ENCODE measurements at regions not wholly inside any gene's neighbourhood (a gene's known extent, or its start where the extent isn't known, plus 50 kb on each side); places are given as distances from the start of the nearest gene placed in this dataset.
"Not testable (repeated sequence)": the region's sequence is repeated elsewhere in the genome, so short reads cannot be mapped to it uniquely, and the experiment has no call there.

DNA sequence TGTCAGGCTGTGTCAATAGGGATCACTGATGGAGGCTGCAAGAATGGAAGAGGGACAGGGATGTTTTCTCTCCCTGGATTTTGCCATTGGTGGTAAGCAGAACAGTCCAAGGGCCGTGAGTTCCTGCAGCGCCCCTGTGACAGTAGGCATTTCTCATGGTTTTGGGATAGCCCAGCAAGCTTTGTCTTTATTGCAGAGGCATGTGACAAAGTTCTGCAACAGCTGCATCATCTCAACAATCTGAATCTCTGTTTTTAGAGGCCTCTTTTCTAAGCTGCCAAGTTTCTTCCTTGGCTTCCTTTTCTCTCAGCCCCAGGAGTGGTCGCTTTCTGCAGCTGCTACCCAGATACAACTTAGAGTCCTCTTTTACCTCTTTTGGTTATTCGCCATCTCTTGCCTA is 95.7 kb upstream of the TSHZ3 start:
- DNase-seq (ENCODE audit: extremely low read depth in 1 of 2, low read depth in 1 of 2), result no peak

DNA sequence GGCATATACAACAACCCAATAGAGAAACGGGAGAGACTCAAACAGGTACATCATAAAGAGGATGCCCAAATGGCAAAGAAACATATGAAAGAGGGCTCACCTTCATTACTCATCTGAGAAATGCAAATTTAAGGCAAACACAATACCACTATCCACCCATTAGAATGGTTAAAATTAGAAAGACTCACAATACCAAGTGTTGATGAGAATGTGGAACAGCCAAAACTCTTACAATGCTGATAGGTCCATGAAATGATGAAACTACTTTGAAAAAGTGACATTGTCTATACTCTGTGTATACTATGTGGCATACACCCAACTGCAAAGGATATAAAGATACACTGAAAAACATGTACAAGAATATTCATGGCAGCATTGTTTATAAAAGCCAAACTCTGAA is 96.2 kb upstream of the TSHZ3 start:
- DNase-seq (ENCODE audit: extremely low read depth in 1 of 2, low read depth in 1 of 2), result no peak

DNA sequence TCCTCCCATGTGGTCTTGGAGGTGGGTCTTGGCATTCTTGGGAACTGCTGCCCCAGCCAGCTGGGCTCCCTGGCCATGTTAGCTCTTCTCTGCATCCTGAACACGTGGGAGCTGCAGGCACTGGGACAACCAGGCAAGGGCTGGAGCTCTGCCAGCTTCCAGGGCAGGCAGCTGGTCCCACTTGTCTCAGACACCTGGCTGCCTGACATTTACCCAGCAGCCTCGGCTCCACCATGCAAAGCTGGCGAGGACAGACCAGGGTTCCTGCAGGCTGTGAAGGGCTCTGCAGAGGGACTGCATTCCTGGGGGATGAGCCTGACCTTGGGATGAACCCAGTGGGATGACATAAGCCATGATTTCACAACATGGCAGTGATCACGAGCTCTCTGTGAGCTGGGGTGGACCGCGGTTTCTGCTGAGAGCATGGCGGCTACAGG is 99.0 kb upstream of the TSHZ3 start:
- DNase-seq (ENCODE audit: extremely low read depth in 1 of 2, low read depth in 1 of 2), result no peak

DNA sequence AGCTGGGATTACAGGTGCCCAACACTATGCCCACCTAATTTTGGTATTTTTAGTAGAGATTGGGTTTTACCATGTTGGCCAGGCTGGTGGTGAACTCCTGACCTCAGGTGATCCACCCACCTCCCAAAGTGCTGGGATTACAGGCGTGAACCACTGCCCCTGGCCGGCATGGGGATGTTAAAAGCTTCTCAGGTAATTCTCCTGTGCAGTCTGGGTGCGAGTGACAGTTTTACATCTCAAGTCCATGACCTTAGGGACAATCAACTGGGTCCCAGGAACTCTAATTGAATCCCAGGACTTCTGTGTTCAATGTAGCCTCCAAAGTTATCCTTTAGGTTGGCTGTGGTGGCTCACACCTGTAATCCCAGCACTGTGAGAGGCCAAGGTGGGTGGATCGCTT is 100.1 kb upstream of the TSHZ3 start:
- no peak for DNase-seq (ENCODE audit: extremely low read depth in 1 of 2, low read depth in 1 of 2)

DNA sequence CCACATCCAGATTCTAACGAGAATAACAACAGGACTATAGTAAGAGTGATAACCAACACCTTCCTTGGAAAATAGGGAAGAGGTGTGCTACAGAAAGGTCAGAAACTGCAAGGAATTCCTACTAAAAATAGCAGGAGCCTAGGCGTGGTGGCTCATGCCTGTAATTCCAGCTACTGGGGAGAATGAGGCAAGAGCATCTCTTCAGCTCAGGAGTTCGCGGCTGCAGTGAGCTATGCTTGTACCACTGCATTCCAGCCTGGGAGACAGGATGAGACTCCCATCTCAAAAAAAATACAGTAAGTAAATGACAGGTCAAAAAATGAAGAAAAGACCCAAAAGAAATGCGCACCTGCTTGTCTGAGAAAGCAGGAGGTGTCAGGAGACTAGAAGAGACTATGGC is 101.5 kb upstream of the TSHZ3 start:
- no peak for DNase-seq (ENCODE audit: extremely low read depth in 1 of 2, low read depth in 1 of 2)

DNA sequence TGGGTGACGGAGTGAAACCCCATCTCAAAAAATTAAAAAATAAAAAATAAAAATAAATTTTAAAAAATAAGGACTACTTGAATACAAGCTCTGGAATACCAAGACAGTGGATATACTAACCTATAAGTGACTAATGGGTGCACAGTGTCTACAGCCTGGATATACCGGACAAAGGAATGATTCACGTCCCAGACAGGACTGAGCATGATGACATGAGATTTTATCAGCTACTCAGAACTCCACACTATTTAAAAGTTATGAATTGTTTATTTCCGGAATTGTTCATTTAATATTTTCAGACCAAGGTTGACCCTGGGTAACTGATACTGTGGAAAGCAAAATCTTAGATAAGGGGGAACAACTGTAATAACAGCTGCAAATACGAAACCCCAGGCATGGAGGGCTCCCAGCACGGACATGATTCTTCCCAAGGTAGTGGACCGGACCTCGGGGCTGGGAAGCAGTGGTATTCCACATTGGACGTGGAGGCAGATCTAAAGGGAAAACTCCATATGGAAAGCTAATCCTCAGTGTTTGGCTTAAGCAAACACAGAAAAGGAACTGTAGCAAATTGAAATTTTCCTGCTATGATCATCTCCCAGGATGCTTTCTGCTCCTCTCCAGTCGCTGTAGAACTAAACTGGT is 102.6 kb upstream of the TSHZ3 start:
- DNase-seq (ENCODE audit: extremely low read depth in 1 of 2, low read depth in 1 of 2), result no peak

DNA sequence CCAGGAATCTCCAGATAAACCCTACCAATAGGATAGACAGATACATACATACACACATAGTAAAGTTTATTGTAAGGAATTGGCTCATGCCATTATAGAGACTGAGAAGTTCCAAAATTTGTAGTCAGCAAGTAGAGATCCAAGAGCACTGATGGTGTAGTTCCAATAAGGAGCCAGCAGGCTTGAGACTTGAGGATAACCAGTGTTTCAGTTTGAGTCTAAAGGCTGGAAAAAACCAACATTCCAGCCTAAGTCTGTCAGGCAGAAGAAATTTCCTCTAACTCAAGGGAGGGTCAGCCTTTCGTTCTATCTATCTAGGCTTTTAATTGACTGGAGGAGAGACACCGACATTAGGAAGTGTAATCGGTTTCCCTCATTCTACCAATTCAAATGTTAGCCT is 110.2 kb upstream of the TSHZ3 start:
- no peak for DNase-seq (ENCODE audit: extremely low read depth in 1 of 2, low read depth in 1 of 2)

DNA sequence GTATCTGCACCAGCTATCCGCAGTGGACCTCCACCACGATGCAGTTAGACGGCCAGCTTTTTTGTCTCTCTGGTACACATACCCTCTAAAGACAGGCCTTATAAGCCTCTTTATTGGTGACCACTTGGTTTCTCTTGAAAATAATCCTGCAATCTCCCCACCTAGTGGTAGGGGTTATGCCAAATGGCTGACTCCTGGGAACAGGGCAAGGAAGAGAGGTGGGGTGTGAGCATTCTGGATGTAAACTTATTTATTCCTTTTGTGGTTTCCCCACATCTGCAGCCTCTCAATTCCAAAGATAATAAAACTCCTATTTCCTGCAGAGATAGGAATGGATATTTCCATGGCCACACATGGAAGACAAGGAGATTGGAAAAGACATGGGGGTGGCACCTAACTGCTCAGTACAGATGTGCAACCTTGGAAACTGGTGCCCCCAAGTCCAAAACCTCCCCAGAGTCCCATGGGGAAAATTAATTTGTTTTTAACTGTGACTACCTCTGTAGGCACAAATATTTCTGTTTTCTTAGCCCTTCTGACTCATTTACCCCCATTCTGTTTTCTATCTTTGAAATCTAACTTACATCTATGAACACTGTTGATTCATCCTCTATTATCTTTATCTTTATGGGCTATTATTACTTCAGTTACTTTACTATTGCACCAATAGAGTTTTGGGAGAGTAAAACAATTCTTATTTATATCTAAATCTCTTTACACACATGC is 112.7 kb upstream of the TSHZ3 start:
- no peak for DNase-seq (ENCODE audit: extremely low read depth in 1 of 2, low read depth in 1 of 2)

DNA sequence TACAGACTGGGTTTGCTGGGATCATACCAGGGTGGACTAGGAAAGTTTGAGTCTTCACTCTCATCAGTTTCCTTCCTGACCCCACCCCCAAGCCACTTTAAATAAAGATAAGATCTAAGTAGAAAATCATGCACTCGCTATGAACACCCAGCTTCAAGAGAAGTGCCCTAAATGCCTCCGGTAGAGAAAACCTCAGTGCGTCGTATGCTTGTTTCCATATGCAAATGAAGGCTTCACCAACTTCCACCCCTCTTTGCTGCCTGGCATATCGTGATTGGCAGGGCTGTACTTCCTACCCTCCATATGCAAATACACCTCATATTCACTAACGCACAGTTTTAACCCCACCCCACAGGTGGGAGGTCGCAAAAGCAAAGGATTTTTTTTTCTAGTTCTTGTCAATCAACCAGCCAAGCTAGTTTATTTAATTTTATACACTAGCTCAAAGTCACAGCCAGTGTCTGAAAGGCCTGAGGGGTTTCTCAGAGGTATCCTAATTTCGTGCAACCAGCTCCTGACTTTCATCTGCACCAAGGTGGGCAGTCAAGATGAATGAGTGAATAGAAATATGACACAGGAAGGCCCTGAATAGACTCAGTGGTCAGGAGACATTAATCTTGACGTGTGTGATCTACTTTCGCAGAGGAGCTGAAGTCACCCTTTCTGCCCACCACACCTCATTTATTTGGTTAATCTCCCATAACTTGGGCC is 121.1 kb upstream of the TSHZ3 start:
- no peak for DNase-seq (ENCODE audit: extremely low read depth in 1 of 2, low read depth in 1 of 2)

DNA sequence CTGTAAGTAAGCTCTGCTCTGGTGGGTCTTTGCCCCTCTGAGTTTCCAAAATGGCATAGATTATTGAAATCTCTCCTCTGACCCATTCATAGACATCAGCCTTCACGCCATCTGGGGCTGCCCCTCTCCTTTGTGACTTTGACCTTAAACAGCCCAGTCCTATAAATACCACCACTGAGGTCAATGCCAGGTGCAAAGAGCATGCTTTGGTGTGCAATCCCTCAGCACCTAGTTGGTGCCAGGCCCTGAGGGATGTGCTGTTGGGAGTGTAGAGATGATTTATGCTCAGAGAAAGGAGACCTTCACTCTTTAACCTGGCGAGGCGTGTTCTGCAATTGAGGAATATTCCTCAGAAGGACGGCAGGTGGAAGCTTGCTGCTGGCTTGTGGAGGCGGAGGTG is 121.7 kb upstream of the TSHZ3 start:
- no peak for DNase-seq (ENCODE audit: extremely low read depth in 1 of 2, low read depth in 1 of 2)

DNA sequence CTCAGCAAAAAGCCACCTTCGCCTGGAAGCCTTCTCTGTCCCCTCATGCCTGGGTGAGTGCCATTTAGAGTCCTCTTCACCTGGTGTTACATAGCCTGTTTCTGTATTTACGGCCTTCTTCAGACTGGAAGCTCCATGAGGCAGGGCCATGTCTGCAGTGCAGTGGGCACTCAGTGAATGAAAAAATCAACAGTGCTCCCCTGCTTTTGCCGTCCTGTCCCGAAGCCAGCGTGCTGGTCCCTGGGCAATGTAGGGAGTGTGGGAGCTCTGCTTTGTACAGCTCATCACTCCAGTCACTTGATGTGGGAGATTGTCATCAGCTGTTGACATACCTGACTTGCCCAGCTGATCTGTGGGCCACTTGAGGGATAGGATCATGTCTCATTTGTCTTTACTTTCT is 129.0 kb upstream of the TSHZ3 start:
- DNase-seq (ENCODE audit: extremely low read depth in 1 of 2, low read depth in 1 of 2), result no peak

DNA sequence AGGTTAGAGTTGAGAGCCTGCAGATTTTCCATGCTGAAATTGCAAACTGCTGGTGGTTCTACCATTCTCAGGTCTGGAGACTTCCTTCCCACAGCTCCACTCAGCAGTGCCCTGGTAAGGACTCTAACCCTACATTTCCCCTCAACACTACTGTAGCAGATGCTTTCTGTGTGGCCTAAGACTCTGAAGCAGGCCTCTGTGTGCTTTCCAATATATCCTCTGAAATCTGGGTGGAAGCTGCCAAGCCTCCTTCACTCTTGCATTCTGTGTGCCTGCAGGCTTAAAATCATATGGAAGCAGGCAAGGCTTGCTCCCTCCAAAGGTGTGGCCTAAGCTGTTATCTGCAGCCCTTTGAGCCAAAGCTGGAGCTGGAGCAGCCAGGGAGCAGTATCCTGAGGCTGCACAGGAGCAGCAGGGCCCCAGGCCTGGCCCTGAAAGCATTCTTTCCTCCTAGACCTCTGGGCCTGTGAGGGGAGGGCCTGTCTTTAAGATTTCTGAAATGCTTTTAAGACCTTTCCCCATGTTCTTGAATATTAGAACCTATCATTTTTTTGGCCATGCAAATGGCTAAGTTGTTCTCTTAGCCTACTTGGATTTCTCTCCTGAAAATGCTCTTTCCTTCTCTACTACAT is 134.1 kb upstream of the TSHZ3 start:
- no peak for DNase-seq (ENCODE audit: extremely low read depth in 1 of 2, low read depth in 1 of 2)

DNA sequence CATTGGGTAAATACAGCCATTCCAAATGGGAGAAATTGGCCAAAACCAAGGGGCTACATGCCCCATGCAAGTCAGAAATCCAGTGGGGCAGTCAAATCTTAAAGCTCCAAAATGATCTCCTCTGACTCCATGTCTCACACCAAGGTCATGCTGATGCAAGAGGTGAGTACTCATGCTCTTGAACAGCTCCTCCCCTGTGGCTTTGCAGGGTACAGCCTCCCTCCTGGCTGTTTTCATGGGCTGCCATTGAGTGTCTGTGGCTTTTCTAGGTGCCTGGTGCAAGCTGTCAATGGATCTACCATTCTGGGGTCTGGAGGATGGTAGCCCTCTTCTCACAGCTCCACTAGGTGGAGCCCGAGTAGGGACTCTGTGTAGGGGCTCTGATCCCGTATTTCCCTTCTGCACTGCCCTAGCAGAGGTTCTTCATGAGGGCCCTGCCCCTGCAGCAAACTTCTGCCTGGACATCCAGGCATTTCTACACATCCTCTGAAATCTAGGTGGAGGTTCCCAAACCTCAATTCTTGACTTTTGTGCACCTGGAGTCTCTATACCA is 135.7 kb upstream of the TSHZ3 start:
- DNase-seq (ENCODE audit: extremely low read depth in 1 of 2, low read depth in 1 of 2), result not testable (repeated sequence)

DNA sequence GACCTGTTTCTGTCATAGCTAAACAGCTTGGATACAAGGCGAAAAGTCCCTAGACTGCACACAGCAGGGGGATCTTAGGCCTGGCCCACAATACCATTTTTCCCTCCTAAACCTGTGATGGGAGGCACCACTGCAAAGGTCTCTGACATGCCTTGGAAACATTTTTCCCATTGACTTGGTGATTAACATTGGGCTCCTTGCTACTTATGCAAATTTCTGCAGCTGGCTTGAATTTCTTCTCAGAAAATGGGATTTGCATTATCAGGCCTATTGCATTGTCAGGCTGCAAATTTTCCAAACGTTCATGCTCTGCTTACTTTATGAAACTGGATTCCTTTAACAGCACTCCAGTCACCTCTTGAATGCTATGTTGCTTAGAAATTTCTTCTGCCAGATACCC is 136.2 kb upstream of the TSHZ3 start:
- no peak for DNase-seq (ENCODE audit: extremely low read depth in 1 of 2, low read depth in 1 of 2)

DNA sequence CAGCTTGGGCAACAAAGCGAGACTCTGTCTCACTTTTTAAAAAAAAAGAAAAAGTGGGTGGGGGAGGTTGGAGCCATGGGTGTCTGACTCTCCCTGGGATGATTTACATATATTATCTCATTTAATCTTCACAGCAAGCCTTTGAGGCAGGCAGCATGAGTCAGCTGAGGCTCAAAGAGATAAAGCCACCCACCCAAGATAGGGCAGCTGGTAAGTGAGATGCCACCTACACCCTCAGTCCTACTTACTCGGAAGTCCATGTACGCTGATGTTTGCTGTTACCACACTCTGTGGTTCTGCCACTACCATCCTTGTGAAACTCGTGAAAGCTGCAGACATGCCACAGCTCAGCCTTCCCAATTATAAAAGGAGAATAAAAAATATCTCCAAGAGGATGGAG is 142.0 kb upstream of the TSHZ3 start:
- no peak for DNase-seq (ENCODE audit: extremely low read depth in 1 of 2, low read depth in 1 of 2)

DNA sequence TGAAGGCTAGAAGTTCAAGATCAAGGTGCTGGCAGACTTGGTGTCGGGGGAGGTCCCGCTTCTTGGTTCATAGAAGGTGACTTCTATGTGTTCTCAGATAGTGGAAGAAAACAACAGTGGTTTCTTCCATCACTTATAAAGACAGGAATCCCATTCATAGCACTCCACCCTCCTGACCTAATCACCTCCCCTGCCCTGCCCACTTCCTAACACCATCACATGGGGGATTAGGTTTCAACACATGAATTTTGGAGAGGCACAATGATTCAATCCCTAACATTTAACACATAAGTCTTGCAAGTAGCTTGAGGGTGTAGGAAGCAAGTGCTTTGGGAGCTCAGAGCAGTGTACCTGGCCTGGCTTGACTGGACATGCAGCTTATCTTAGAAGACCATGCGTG is 142.8 kb upstream of the TSHZ3 start:
- no peak for DNase-seq (ENCODE audit: extremely low read depth in 1 of 2, low read depth in 1 of 2)

DNA sequence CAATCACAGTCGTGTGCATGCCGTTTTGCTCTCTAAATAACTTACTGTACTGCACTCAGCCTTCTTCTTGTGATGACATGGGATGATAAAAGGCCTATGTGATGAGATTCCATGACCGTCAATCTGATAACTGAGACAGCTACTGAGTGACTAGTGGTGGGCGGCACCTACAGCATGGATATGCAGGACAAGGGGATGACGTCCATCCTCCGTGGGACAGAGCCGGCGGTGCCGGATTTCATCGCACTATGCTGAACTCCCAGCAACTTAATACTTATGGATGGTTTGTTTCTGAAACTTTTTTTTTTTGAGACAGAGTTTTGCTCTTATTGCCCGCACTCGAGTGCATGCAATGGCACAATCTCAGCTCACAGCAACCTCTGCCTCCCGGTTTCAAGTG is 146.8 kb upstream of the TSHZ3 start:
- DNase-seq (ENCODE audit: extremely low read depth in 1 of 2, low read depth in 1 of 2), result no peak

DNA sequence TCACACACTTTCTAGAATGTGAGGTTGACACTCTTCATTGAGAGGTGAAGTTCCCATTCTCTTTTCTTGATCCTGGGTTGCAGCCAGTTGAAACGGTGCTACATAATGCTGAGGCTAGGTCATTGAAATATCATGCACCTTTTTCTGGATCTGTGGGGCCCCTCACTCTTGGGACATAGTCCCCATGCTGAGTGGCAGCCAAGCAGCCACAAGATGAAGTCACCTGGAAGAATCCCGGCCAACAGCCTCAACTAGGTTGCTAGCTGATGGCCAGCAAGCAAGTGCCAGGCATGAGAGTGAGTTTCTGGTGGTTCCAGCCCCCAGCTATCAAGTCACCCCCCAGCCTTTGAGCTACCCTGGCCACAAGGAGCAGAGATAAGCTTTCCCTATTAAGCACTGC is 148.5 kb upstream of the TSHZ3 start:
- DNase-seq (ENCODE audit: extremely low read depth in 1 of 2, low read depth in 1 of 2), result no peak

DNA sequence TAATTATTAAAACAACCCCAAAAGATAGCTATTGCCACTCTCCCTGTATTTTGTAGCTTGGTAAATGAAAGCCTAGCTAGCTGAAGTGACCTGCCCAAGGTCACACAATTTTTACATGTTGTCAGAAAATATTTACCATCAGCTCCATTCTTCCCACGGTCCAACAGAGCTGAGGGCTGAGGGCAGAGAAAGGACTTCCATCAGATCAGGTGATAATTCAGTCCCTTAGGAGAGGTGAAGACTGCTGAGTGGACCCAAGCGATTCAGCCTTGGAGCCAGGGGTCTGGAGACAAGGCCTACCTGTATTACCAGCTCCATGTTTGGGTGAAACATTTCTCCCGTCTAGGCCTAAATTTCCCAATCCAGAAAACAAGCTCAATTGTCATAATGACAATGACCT is 149.5 kb upstream of the TSHZ3 start:
- no peak for DNase-seq (ENCODE audit: extremely low read depth in 1 of 2, low read depth in 1 of 2)

DNA sequence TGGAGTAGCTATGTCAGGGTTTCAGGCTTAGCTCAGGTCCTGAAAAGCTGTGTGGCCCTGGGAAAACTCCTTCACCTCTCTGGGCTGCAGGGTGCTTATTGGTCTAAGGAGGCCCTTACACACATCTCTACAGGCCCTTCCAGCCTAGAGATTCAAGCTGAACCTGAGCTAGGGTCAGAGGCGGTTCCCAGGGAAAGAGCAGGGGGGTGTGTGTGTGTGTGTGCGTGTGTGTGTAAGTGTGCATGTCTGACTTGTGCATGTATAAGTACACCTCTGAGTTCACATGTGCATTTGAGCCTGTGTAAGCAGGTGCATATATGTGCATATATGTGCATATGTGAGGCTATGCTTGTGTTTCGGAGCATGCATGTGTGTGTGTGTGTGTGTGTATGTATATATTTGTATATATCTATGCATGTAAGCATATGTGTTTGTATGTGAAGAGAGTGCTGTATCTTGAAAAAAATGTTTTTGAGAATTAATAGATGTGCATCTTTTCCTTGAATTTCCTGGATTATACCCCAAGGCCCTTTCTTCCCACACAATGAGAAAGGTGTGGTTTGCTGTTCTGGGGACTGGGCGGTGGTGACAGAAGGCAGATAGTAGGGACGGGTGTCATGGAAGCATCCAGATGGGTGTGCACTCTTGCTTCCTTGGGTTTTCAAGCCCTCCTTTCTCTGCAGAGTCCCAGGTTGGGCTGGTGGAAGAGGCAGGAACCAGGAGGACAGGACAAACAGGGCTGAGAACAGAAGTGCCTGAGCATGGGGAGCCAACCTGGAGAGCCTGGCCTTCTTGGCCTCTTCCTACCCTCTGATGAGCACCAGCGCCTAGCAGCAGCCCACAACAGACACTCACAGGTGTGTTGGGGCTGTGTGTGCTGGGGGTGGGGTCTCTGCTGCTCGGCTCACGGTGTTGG is 150.3 kb upstream of the TSHZ3 start:
- DNase-seq (ENCODE audit: extremely low read depth in 1 of 2, low read depth in 1 of 2), result no peak

Data from activated CD8-positive, alpha-beta memory T cell treated with anti-CD3 and anti-CD28 coated beads for 1 hour (primary cell).